EH (cell line): ENCODE measurements at regions not wholly inside any gene's neighbourhood (a gene's known extent, or its start where the extent isn't known, plus 50 kb on each side); places are given as distances from the start of the nearest gene placed in this dataset.
"Not testable (repeated sequence)": the region's sequence is repeated elsewhere in the genome, so short reads cannot be mapped to it uniquely, and the experiment has no call there.

Experiments used
- DNase-seq: peaks from one replicate; pipeline ENCODE4 v3.0.0-alpha.2; 2015; ENCODE audit warnings: low read depth

DNA sequence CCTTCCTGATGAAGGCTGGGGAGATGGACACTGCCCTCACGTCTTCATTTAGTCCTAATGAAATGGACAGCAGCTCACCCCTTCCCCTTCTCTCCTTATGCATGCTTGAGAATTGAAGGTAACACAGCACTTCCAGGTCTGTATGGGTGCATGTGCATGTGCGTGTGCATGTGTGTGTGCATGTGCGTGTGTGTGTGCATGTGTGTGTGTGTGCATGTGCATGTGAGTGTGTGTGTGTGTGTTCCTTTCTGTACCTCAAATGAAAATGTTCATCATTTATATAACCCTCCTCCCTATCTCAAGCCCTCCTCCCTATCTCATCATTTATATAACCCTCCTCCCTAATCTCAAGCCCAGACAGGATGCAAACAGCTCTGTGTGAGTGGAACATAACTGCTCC lies 444.8 kb downstream of the MAT2B start:
- no peak for DNase-seq

DNA sequence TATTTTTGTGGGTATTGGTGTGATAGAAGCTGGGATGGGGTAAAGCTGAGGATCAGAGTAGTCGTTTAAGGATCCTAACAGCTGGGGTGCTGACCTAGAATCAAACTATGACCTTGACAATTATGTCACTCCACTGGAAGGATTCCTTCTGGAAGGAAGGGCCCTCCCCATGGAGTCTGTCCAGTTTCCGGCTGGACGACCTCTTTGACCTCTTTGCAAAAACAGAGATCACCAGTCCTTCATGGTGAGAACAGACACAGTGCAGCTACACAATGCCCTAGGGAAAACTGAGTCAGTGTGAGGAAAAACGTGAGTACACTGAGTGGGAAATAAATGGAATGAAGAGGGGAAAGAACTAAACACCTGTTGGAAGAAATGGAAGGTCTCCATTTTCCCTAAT lies 445.6 kb downstream of the MAT2B start:
- no peak for DNase-seq

DNA sequence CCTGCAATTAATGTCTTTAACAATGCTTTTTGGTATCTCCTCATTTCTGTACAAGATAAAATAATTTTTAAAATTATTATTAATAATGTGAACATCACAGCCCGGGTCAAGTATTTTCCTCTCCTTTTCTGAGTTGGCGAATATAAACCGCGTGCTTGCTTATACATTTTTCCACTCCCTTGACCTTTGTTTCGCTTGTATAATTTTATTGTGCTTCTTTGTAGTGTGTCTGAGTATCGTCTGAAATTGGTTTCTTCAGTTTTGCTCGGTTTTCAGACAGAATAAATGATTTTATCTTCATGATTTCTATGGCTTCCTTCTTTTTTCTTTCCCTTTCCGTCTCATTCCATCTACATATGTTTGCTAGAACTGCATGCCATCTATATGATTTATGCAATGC lies 448.5 kb downstream of the MAT2B start:
- DNase-seq = no peak

DNA sequence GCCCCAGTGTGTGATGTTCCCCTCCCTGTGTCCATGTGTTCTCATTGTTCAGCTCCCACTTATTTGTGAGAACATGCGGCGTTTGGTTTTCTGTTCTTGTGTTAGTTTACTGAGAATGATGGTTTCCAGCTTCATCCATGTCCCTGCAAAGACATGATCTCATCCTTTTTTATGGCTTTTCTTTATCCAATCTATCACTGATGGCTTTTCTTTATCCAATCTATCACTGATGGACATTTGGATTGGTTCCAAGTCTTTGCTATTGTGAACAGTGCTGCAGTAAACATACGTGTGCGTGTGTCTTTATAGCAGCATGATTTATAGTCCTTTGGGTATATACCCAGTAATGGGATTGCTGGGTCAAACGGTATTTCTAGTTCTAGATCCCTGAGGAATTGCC lies 455.8 kb downstream of the MAT2B start:
- not testable (repeated sequence) for DNase-seq

DNA sequence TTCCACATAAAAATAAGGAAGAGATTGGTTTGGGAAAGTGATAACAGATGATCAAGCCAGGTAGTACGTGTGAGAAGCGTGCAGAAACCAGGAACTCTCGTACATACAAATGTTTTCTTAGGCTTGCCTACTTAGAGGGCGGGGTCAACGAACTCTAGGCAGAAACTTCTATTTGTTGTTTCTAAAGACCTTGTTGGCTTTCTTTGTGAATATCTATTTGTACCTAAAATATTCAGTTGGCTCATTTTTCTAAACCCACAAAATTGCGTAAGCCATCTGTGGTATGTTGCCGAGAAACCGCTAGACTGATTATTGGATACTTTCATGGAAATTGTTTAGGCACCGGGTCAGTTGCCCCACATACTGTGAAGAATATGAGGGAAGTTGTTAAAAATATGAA lies 458.5 kb downstream of the MAT2B start:
- no peak for DNase-seq

DNA sequence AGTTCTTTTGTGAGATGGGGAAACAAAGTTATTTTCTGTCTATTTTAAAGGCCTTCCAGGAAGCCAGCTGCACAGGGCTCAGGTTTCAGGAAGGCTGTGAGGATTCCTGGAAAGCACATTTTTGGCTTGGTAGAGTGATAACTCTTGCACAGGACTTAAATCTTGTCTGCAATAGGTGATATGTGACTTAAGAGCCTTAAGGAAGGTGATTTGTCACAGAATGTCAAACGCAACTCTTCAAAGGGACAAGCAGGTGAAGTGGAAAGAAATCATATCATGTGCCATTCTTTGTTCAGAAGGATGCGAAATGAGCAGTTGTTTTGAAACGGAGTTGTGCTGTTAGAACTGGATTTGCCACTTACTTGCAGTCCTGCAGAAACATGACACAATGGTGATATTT lies 459.3 kb downstream of the MAT2B start:
- no peak for DNase-seq

DNA sequence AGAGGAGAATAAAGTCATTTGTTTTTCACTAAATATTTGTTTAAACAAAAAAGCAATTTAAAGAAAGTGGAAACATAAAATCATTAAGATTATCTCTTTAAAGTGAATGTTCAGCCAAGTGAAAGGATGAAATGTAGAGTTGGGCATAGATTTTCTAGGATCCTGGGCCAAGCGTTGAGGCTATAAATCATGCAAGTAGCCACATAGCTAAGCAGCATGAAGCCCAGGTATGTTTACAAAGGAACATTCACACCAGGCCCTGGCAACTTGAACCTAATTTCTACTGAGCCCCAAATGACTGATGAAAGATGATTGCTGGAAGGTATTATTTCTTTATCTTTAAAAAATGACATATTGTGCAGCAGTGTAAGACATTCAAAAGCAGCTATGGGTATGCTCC lies 461.8 kb downstream of the MAT2B start:
- DNase-seq = no peak

DNA sequence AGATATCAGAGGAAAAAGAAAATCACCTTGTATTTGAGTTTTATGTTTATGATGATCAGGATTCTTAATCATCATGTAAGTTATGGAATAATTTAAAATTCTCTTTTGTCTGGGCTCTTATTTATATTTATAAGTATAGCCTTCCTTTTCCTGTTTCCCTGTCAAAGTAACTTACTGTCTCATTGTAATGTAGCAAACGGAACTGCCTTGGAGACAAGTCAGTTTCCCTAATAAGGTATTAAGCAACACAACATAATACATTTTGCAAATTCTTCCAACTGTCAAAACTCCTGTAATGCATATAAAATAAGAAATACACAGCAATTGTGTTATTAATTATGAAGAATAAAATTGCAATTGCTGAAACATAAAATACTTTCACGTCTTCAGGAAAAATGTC lies 463.2 kb downstream of the MAT2B start:
- no peak for DNase-seq

DNA sequence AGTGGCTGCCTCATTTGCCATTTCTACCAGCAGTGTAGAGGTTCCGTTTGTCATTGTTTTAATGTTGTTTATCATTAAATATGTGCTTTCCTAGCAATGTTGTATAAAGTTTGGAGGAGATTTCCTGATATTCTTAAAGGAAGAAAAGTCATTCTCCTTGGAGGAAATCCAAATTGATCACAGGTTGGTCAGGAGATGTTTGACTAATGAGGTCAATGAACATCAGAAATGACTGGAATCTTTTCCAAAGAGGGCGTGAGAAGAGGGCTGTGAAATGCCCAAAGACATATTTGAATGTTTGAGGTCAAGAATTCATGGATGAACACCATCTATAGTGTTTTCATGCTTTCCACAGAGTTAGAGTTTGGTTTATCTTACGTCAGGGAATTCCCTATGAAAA lies 471.3 kb downstream of the MAT2B start:
- DNase-seq = no peak

DNA sequence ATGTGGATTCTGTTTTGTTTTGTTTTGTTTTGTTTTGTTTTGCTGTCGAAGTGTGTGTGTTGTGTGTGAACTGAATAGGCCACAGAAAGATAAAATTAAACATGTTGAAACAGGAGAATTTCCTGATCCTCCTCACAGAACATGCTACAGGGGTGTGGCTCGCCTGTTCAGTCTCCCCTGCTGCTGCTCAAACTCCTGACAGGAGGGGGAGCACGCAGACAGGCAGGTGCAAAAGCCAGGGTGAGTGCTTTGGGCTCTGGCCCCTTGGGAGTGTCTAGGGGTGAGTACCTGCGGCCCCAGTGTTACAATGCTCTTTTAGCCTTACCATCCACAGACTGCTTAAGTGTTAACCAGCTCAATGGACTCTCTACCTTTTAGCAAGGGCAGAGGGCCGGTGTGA lies 473.5 kb downstream of the MAT2B start:
- no peak for DNase-seq

DNA sequence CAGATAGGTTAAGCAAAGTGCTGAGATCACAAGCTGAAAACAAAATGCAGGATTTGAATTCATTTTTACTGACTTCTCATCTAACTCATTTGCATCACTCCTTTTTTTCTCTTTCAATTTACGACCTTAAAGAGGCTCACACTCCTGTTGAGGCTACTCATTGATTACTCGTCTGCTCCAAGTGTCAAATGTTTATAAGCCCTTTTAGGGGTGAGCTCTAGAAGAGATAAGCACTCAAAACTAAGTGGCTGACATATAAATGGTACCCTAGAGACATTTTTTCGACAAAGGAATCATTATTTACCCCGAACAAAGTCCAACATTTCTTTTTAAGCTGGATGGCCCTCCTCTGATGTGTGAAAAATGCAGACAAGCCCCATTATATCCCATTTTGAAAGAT lies 483.1 kb downstream of the MAT2B start:
- DNase-seq = no peak

DNA sequence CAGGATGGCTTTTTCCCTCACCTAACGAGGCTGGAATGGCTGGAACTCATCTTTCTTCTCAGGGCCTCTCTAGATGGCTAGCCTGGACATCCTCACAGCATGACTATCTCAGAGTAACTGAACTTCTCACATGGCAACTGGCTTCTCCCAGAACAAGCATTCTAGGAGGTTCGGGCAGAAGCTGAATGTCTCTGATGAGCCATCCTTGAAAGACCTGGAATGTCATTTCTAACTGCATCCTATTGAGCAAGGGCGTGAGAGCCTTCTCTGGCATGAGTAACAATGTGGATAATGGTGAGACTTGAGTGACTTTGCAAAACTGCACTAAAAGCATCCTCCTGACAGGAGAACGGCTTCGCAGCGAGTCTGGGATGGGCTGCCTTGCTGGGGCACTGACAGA lies 487.7 kb downstream of the MAT2B start:
- DNase-seq = no peak

DNA sequence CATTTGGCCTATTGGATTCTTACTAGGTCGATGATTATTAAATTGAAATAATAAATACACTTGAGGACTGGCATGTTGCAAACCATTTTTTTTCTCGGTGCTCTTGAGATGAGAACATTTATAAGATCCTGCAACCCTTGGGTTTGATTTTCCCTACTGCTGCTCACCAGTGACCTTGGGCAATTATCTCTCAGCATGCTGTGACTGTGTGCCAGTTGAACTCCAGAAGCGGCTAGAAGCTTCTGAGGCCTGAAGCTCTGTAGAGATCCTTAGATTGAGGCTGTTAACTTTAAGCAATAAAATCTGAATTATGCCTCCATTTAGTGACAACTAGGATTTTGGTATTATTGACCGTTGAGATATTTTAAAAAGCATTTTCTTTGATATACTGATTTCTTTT lies 489.8 kb downstream of the MAT2B start:
- DNase-seq = no peak

DNA sequence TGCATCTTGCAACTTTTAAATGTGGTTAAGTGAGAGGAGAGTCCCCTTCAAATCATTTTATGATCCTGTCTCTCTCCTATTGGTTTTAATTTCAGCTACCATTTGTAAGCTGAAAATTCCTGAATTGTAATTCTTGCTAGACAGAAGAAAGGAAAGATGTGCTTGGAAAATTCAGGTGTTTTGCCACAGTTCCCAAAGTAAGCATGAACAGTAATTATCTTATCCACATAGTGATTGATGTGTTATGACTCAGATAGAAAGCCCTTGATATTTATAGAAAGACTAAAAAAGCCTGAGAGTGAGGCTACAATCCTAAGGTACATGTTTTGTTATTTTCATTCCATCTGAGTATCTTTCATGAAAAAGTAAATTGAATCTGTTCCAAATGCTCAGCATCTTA lies 492.5 kb downstream of the MAT2B start:
- DNase-seq = no peak

DNA sequence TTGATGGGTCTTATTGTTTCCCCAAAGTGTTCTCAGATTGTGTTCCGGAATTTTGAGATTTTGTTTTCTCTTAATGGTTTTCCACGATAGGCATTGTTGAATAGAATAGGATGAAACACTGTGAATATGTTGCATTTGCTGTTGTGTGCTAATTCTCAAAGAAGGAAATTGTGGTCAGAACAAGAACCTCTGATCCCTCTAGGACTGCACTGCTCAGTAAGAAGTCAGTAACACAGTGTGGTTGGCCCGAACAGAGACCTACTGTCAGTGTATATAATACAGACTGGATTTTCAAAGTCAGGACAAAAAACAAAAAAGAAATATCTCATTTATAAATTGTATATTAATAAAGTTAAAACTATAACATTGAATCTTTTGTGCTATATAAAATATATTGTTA lies 494.8 kb downstream of the MAT2B start:
- no peak for DNase-seq

DNA sequence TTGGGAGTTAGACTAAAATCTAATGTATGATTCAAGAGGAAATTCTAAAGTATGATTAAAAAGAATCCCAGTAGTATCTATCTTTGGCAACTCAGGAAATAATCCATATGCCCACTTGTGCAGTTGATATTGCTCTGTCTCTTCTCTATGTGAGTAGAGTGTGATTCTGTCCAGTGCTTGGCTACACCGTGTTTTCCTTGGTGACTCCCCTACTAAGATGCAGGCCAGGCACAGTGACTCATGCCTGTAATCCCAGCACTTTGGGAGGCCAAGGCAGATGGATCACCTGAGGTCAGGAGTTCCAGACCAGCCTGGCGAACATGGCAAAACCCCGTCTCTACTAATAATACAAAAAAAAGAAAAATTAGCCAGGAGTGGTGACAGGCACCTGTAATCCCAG lies 495.4 kb downstream of the MAT2B start:
- no peak for DNase-seq

DNA sequence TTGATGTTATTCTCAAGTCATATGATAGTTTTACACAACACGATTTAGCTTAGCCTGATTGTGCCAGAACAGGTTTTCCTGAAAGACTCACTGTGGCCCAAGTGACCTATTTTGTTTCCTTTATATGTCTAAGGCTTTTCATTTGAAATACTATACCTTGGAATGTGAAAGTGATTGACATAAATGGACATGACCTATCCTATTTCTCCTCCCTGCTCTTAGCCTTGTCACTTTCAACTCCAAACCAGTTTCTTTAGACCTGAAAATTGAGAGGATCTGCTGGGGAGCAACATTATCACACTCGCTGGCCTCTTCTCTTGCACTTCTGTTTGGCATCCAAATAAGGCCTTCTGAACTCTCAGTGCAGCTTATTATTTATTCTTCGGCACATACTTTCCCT lies 496.8 kb downstream of the MAT2B start:
- no peak for DNase-seq

DNA sequence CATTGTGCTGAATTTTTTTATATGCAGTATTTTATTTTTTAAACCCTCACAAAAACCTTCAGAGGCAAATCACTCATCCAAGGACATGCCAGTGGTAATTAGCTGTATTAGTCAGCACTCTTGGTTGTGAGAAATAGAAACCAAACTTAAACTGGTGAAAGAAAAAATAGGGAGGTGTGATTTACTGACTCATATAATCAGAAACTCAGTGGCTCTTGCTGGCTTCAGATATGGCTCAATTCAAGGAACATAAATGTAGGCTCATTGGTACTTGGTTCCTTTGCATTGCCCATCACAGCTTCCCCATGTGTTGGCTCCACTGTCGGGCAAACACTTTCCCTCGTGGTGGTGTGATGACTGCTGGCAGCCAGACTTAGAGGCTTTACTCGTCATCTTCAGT lies 497.2 kb downstream of the MAT2B start:
- no peak for DNase-seq

DNA sequence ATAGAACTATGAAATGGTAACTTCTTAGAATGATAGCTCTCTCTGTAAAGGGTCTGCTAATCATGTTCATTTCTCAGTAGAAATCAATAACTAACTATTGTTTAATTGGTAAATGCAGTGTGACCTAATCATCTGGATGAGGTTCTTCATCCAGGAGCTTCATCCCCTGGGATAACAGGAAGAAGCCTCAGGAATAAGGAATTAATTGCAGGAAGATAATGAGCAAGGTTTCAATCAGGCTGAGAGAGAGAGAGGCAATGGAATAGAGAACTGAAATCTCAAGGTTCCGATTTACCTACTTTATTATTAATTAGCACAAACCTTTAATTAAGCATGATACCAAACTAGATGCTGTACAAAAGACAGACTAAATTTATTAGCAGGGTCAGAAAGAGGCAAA lies 499.7 kb downstream of the MAT2B start:
- DNase-seq = no peak

DNA sequence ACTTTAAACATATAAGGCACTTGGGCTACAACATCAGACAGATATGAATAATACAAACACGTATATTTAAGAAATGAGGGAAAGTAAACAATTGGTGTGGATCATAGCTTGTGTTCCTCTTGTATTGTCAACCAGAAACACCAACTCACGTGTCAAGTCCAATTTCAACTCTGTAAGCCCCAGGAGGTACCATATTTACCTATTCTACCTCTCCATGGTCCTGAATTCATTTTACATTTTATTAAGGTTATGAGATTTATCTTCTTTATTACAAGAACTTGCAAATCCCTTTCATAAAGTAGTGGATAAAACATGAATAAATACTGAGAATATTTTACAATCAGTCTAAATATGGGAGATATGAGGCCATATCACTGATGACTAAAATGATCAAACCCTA lies 501.6 kb downstream of the MAT2B start:
- DNase-seq = no peak

DNA sequence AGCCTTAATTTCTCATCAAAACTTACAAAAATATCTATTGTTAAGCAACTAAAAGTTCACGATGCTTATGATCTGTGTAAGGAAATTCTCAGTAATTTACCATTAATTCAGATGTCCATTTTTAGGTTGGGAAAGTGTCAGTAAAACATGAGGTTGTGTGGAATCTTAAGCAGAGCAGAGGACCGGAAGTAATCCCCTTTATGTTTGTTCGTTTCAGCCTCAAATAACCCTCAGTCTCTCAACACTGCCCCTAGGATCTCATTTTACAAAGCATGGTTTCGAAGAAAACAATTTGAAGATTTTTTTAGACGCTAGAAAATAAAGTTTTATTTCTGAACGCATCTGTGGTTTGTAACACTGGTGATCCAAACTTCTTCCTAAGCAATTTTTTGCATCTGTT lies 504.2 kb downstream of the MAT2B start:
- no peak for DNase-seq

DNA sequence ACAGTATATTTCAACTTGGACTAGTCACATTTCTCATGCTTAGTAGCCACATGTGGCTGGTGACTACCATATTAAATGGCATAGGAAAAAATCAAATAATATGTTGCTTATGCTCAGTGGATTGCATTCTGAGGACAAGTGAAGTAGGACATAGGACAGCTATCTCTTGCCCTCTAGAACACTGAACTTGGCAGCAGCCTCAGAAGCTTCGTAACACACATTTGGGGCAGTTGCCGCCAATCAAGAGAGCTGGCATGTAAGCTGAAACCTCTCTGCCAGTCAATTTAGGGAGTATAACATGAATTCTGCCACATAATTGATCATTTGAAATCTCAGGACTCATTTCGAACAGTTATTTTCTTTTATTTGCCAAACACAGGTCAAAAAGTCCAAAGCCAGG lies 505.5 kb downstream of the MAT2B start:
- DNase-seq = no peak

DNA sequence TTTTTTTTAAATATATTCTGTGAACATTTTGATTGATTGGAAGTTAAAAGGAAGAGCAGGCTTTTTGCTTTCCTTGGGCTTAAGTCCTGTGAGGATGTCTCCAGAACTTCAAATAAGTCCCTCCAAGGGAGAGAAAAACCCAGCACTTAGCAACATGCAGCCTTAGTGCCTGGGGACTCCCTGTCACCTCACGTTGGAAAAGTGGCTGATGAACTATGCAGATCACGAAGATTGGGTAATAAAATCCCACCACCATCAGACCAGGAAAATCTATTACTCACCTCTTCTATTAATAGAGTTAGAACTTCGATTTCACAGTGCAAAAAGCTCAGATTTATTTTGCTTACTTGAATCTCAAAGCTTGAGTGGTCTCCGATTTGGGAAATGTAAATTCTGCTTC lies 507.0 kb downstream of the MAT2B start:
- no peak for DNase-seq

DNA sequence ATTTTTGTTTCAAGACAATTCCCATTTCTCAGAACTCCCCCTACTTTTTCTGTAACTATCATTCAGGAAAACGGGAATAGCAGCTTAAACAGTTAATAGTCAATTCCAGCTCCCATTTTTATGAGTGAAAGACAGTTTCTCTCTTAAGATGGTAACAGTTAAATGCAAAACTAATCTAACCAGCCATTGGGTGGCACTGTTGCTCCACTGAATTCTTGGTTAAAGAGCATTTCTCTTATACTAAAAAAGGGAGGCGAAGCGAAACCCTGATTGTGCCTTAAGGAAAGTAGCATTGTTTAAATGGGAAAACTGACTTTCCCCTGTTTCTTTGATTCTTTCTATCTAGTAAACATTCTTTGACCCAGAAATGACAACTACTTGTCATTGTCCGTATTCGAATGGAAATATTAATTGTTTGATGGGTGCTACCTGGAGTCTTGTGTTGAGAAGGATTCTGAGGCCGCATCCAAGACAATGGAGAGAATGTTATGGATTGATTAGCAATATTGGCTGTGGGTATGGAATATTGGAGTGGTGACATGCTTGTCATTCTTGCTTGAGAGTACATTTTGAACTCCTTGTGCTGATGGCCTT lies 507.8 kb downstream of the MAT2B start:
- peak; percentile 27 for DNase-seq

DNA sequence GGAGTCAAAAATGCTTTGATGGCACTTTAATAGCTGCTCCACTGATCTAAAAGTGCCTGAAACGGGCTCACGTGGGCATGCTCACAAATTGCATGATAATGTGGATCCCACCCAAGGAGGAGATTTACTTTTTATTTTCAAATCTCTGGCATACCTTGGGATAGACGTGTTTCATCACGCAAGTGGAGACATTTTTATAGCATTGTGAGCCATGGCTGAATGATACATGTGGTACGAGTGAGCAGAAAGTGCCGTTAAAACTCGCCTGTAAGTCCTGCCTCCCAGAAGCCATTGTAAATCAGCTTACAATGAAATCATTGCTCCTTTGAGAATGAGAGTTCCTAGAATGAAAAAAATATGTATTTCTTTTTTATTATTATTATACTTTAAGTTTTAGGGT lies 514.7 kb downstream of the MAT2B start:
- DNase-seq = no peak
